Smooth muscle cell (in vitro differentiated cells): ENCODE measurements at regions not wholly inside any gene's neighbourhood (a gene's known extent, or its start where the extent isn't known, plus 50 kb on each side); places are given as distances from the start of the nearest gene placed in this dataset.

Source experiments
- DNase-seq: peaks from one replicate; lab custom pipeline; 2025; ENCODE audit not compliant: unreplicated experiment; lab: John Stamatoyannopoulos, UW
- H2AFZ ChIP-seq: fragments of 200-600 bp; sonication (generic); 2 replicates; pipeline ENCODE4 v1.6.0; 2016; ENCODE audit warnings: antibody characterized with exemption, low read depth, mild to moderate bottlenecking
- H3F3A ChIP-seq: fragments of 200-600 bp; sonication (generic); 2 replicates; pipeline ENCODE4 v1.6.0; 2017; ENCODE audit warnings: antibody characterized with exemption, low read depth
- H3K27ac ChIP-seq: fragments of 200-600 bp; sonication (generic); 2 replicates; pipeline ENCODE4 v1.5.1; 2016; ENCODE audit warnings: low read depth, mild to moderate bottlenecking
- H3K27me3 ChIP-seq: fragments of 200-600 bp; sonication (generic); 2 replicates; pipeline ENCODE4 v1.6.1; 2016; ENCODE audit warnings: low read depth, mild to moderate bottlenecking
- H3K36me3 ChIP-seq: fragments of 200-600 bp; sonication (generic); 2 replicates; pipeline ENCODE4 v1.5.1; 2016; ENCODE audit warnings: low read depth
- H3K4me1 ChIP-seq: fragments of 200-600 bp; sonication (generic); 2 replicates; pipeline ENCODE4 v1.5.1; 2016; ENCODE audit warnings: low read depth
- H3K4me2 ChIP-seq: fragments of 200-600 bp; sonication (generic); 2 replicates; pipeline ENCODE4 v1.6.0; 2016; ENCODE audit warnings: mild to moderate bottlenecking
- H3K4me3 ChIP-seq: fragments of 200-600 bp; sonication (generic); 2 replicates; pipeline ENCODE4 v1.5.1; 2016; ENCODE audit warnings: mild to moderate bottlenecking
- H3K79me2 ChIP-seq: fragments of 200-600 bp; sonication (generic); 2 replicates; pipeline ENCODE4 v1.6.0; 2016; ENCODE audit warnings: low read depth, mild to moderate bottlenecking
- H3K9ac ChIP-seq: fragments of 200-600 bp; sonication (generic); 2 replicates; pipeline ENCODE4 v1.6.0; 2016; ENCODE audit warnings: low read depth
- H3K9me3 ChIP-seq: fragments of 200-600 bp; sonication (generic); replicated peaks from 2 replicates; pipeline ENCODE4 v1.5.1; 2016; ENCODE audit warnings: low read depth
- H4K20me1 ChIP-seq: fragments of 200-600 bp; sonication (generic); 2 replicates; pipeline ENCODE4 v1.6.0; 2016; ENCODE audit warnings: low read depth
- WGBS: methylation state at CpG from one replicate; pipeline ENCODE4 v1.1.7; 2016; ENCODE audit warnings: low lambda C conversion rate; 5-methylcytosine and 5-hydroxymethylcytosine counted together
- TF ChIP-seq, protein P1 (sequence below): fragments of 200-600 bp; sonication (generic); IDR thresholded peaks from 2 replicates; pipeline ENCODE4 v1.5.1; 2017; ENCODE audit warnings: borderline replicate concordance, mild to moderate bottlenecking, antibody characterized with exemption; ENCODE audit not compliant: insufficient read depth, poor library complexity, severe bottlenecking

DNA sequence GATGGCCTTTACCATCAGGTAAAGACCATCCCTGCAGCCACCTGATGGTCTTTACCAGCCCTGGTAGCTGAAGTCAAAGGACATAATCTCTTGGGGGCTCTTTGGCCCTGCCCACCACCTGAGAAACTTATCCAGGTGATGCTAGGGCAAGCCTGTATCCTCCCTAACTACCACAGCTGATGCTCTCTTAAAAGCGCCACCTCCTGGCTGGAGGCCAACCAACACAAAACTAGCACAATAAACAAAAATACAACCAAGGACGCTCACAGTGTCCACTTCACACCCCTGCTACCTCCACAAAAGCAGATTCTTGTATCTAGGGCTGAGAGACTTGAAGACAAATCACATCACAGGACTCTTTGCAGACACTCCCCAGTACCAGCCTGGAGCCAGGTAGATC, 357.1 kb upstream of the POU3F1 start:
- H3K79me2 ChIP-seq = no peaks in the 10 kb centered on the region
- no peak overlapping the region for H3K9ac ChIP-seq
- no peaks in the 10 kb centered on the region for H4K20me1 ChIP-seq
- 89% methylated on average over 2 of the region's 2 CpGs for whole genome bisulfite sequencing
- no peaks in the 10 kb centered on the region for H3K36me3 ChIP-seq
- H3F3A ChIP-seq = no peaks in the 10 kb centered on the region
- no peak overlapping the region for H2AFZ ChIP-seq
- no peak overlapping the region for H3K27ac ChIP-seq
- no peaks in the 10 kb centered on the region for H3K9me3 ChIP-seq
- DNase-seq = no peak
- H3K4me3 ChIP-seq = no peak overlapping the region
- H3K4me1 ChIP-seq = no peaks in the 10 kb centered on the region
- no peaks in the 10 kb centered on the region for H3K27me3 ChIP-seq
- TF ChIP-seq, protein P1, sequence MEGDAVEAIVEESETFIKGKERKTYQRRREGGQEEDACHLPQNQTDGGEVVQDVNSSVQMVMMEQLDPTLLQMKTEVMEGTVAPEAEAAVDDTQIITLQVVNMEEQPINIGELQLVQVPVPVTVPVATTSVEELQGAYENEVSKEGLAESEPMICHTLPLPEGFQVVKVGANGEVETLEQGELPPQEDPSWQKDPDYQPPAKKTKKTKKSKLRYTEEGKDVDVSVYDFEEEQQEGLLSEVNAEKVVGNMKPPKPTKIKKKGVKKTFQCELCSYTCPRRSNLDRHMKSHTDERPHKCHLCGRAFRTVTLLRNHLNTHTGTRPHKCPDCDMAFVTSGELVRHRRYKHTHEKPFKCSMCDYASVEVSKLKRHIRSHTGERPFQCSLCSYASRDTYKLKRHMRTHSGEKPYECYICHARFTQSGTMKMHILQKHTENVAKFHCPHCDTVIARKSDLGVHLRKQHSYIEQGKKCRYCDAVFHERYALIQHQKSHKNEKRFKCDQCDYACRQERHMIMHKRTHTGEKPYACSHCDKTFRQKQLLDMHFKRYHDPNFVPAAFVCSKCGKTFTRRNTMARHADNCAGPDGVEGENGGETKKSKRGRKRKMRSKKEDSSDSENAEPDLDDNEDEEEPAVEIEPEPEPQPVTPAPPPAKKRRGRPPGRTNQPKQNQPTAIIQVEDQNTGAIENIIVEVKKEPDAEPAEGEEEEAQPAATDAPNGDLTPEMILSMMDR = no peak
- H3K4me2 ChIP-seq = no peak overlapping the region

DNA sequence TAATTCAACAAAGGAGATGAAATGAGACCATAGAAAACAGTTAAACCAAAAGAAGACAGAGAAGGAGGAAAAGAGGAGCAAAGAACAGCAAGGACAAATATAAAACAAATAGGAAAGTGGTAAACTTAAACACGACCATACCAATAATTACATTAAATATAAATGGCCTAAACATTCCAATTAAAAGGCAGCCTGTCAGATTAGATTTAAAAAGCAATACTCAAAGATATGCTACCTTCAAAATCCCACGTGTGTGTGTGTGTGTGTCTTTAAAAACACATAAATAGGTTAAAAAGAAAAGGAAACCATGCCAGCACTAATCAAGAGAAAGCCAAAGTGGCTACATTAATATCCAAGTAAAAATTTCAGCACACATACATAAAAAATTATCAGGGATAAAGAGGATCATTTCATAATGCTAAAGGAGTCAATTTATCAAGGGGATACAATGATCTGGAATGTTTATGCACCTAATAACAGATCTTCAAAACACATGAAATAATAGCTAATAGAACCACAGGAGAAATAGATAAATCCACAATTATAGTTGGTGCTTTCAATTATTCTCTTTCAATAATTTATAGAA, 355.7 kb upstream of the POU3F1 start:
- Histone ChIP-seq H3K36me3 (peaks cover 4% of the 10 kb centered on the region), H3K9ac (no peak overlapping the region), H3K9me3 (no peaks in the 10 kb centered on the region), H3K4me1 (no peaks in the 10 kb centered on the region), H3K4me2 (no peak overlapping the region), H3F3A (no peaks in the 10 kb centered on the region), H4K20me1 (no peaks in the 10 kb centered on the region), H3K27me3 (no peaks in the 10 kb centered on the region), H3K79me2 (no peaks in the 10 kb centered on the region), H2AFZ (no peak overlapping the region), H3K4me3 (no peak overlapping the region), H3K27ac (no peak overlapping the region)
- DNase-seq = no peak
- TF ChIP-seq, protein P1 = no peak
- 64% methylated on average over 2 of the region's 2 CpGs for WGBS

DNA sequence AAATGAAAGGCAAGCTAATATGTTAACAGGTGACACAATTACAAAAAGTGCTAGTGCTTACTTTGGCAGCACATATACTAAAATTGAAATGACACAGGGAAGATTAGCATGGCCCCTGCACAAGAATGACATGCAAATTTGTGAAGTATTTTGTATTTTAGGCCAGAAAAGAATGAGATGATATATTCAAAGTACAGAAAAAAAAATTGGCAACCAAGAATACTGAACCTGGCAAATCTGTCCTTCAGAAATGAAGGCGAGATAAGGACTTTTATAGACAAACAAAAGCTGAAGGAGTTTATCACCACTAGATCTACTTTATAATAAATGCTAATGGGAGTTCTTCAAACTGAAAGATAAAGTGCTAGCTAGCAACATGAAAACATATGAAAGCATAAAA, 350.0 kb upstream of the POU3F1 start:
- Histone ChIP-seq H2AFZ (no peak overlapping the region), H3K4me3 (no peak overlapping the region), H3K9me3 (no peaks in the 10 kb centered on the region), H3K27me3 (no peaks in the 10 kb centered on the region), H3K4me1 (no peaks in the 10 kb centered on the region), H3K79me2 (no peaks in the 10 kb centered on the region), H3K9ac (no peak overlapping the region), H3K27ac (no peak overlapping the region), H3F3A (no peaks in the 10 kb centered on the region), H3K36me3 (peaks cover 4% of the 10 kb centered on the region), H3K4me2 (no peak overlapping the region), H4K20me1 (no peaks in the 10 kb centered on the region)
- TF ChIP-seq, protein P1 = no peak
- no peak for DNase-seq
- WGBS = 90% methylated on average over 1 of the region's 1 CpG

DNA sequence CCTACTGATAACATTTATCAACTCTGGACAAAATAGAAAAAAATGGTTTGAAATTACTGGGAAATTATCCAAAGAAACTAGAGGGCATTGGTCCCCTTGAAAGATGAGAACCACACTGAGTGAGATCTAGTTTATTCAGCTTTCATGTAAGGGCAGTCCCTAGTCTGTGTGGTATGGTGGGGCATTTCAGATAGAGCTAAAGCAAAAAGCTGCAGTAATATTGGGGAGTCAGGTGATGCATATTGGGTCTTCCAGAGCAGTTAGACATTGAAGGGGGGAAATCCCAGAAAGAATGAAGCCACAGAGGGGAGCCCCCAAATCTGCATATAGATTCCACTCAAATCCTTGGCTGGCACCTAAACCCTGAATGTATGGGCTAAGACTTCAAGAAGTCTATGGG, 347.7 kb upstream of the POU3F1 start:
- DNase-seq = no peak
- no peak overlapping the region for H3K4me2 ChIP-seq
- no peaks in the 10 kb centered on the region for H3K79me2 ChIP-seq
- no peaks in the 10 kb centered on the region for H3K9me3 ChIP-seq
- no peaks in the 10 kb centered on the region for H4K20me1 ChIP-seq
- H3K9ac ChIP-seq = no peak overlapping the region
- no peaks in the 10 kb centered on the region for H3F3A ChIP-seq
- no peak overlapping the region for H3K27ac ChIP-seq
- peaks cover 4% of the 10 kb centered on the region for H3K36me3 ChIP-seq
- no peaks in the 10 kb centered on the region for H3K27me3 ChIP-seq
- no peaks in the 10 kb centered on the region for H3K4me1 ChIP-seq
- no peak overlapping the region for H3K4me3 ChIP-seq
- TF ChIP-seq, protein P1 = no peak
- H2AFZ ChIP-seq = no peak overlapping the region
